Neural crest cell (in vitro differentiated cells): ENCODE measurements at regions not wholly inside any gene's neighbourhood (a gene's known extent, or its start where the extent isn't known, plus 50 kb on each side); places are given as distances from the start of the nearest gene placed in this dataset.
"Not testable (repeated sequence)": the region's sequence is repeated elsewhere in the genome, so short reads cannot be mapped to it uniquely, and the experiment has no call there.

Experiments used
- DNase-seq: peaks from one replicate; pipeline ENCODE4 v3.0.0; 2021; ENCODE audit warnings: low read depth, mixed read lengths, low spot score
- H3K27ac Mint-ChIP-seq: one replicate; pipeline ENCODE4 v1.8.0; 2021; ENCODE audit warnings: mild to moderate bottlenecking, mixed read lengths; ENCODE audit not compliant: unreplicated experiment
- H3K27me3 Mint-ChIP-seq: 2 replicates; pipeline ENCODE4 v1.8.0; 2021; ENCODE audit warnings: low read depth, mild to moderate bottlenecking, mixed read lengths
- H3K36me3 Mint-ChIP-seq: 2 replicates; pipeline ENCODE4 v1.8.0; 2021; ENCODE audit warnings: low read depth, mild to moderate bottlenecking, mixed read lengths
- H3K4me1 Mint-ChIP-seq: 2 replicates; pipeline ENCODE4 v1.8.0; 2021; ENCODE audit warnings: mixed read lengths
- H3K4me3 Mint-ChIP-seq: one replicate; pipeline ENCODE4 v1.8.0; 2021; ENCODE audit warnings: mild to moderate bottlenecking, mixed read lengths
- H3K9me3 Mint-ChIP-seq: 2 replicates; pipeline ENCODE4 v1.8.0; 2021; ENCODE audit warnings: mixed read lengths
- CTCF ChIP-seq: fragments of 200-600 bp; sonication (generic); conservative IDR thresholded peaks from 2 replicates; pipeline ENCODE4 v1.5.0; 2021; ENCODE audit warnings: antibody characterized with exemption, mild to moderate bottlenecking

GRCh38 chr3:75188962-75189361 is 475.2 kb upstream of the FRG2C start:
- H3K9me3 Mint-ChIP-seq = no peaks in the 10 kb centered on the region
- no peak for DNase-seq
- no peak overlapping the region for H3K4me3 Mint-ChIP-seq
- H3K4me1 Mint-ChIP-seq = peaks cover 6% of the 10 kb centered on the region
- no peak overlapping the region for H3K27ac Mint-ChIP-seq
- no peak for TF ChIP-seq CTCF
- no peaks in the 10 kb centered on the region for H3K27me3 Mint-ChIP-seq
- no peaks in the 10 kb centered on the region for H3K36me3 Mint-ChIP-seq

GRCh38 chr3:75192146-75192616 is 471.9 kb upstream of the FRG2C start:
- no peak overlapping the region for H3K27ac Mint-ChIP-seq
- TF ChIP-seq CTCF = peak; percentile 82
- no peaks in the 10 kb centered on the region for H3K36me3 Mint-ChIP-seq
- H3K4me3 Mint-ChIP-seq = no peak overlapping the region
- DNase-seq = peak; percentile 68
- no peaks in the 10 kb centered on the region for H3K9me3 Mint-ChIP-seq
- peaks cover 6% of the 10 kb centered on the region for H3K4me1 Mint-ChIP-seq
- H3K27me3 Mint-ChIP-seq = no peaks in the 10 kb centered on the region

DNA sequence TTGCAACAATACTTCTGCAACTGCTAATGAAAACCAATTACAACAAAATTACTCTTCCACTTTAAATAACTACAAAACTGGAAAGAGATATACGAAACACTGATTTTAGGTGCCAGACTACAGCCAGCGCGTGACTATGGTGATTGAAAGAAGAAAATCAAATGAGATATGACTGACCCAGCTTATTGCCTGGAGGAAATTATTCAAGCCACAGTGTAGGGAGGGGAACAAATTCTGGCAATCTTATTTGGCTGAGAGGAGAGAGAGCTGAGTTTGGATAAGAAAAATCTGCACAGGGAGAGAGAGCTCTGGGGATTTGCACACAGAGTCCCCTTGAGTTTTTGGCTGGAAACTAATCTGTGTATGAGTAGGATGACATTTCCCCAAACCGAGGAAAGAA is 470.3 kb upstream of the FRG2C start:
- no peak overlapping the region for H3K4me3 Mint-ChIP-seq
- TF ChIP-seq CTCF = no peak
- no peaks in the 10 kb centered on the region for H3K27me3 Mint-ChIP-seq
- no peak overlapping the region for H3K27ac Mint-ChIP-seq
- no peak for DNase-seq
- H3K9me3 Mint-ChIP-seq = no peaks in the 10 kb centered on the region
- H3K4me1 Mint-ChIP-seq = peaks cover 3% of the 10 kb centered on the region
- no peaks in the 10 kb centered on the region for H3K36me3 Mint-ChIP-seq

DNA sequence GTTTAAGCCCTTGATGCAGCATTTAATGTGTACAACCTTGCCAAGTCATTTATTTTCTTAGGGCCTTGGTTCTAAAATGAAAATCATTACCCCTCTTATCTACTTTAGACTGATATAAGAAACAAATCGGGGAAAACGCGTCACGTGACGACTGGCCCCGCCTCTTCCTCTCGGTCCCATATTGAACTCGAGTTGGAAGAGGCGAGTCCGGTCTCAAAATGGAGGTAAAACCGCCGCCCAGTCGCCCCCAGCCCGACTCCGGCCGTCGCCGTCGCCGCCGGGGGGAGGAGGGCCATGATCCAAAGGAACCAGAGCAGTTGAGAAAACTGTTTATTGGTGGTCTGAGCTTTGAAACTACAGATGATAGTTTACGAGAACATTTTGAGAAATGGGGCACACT is 449.8 kb upstream of the FRG2C start:
- H3K27me3 Mint-ChIP-seq, DNase-seq, H3K4me3 Mint-ChIP-seq, H3K36me3 Mint-ChIP-seq, H3K4me1 Mint-ChIP-seq, H3K9me3 Mint-ChIP-seq, H3K27ac Mint-ChIP-seq: not testable (repeated sequence)

GRCh38 chr3:75218577-75218976 is 445.6 kb upstream of the FRG2C start:
- H3K9me3 Mint-ChIP-seq = peaks cover 7% of the 10 kb centered on the region
- H3K4me3 Mint-ChIP-seq = no peak overlapping the region
- H3K27ac Mint-ChIP-seq = no peak overlapping the region
- no peaks in the 10 kb centered on the region for H3K27me3 Mint-ChIP-seq
- H3K36me3 Mint-ChIP-seq = peaks cover 4% of the 10 kb centered on the region
- peaks cover 9% of the 10 kb centered on the region for H3K4me1 Mint-ChIP-seq
- no peak for TF ChIP-seq CTCF
- no peak for DNase-seq

DNA sequence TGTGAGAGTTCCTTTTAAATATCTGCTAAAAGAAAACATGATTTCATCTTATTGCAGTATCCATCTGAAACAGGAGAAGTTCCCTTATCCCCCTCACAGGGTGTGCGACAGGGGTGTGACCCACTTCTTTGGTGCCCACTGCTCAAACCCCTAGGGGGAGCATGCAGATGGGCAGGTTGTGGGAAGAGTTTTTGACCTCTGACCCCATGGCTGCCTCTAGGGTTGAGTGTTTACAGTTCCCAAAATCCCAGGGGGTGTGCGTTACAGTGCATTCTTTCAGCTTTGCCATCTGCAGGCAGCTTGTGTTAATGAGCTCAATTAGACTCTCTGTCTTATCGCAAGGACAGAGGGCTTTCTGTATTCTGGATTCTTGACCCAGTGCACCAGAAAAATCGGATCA is 443.2 kb upstream of the FRG2C start:
- no peaks in the 10 kb centered on the region for H3K36me3 Mint-ChIP-seq
- H3K9me3 Mint-ChIP-seq = no peaks in the 10 kb centered on the region
- DNase-seq = no peak
- no peak overlapping the region for H3K4me3 Mint-ChIP-seq
- H3K27me3 Mint-ChIP-seq = no peaks in the 10 kb centered on the region
- H3K4me1 Mint-ChIP-seq = peaks cover 9% of the 10 kb centered on the region
- H3K27ac Mint-ChIP-seq = no peak overlapping the region
- no peak for TF ChIP-seq CTCF
